ENCODE measurements at regions not wholly inside any gene's neighbourhood (a gene's known extent, or its start where the extent isn't known, plus 50 kb on each side); places are given as distances from the start of the nearest gene placed in this dataset.
A peak's percentile ranks its signal among the peaks of the same experiment; 100 is the strongest.

GRCh38 chr13:111595791-111596190 is 275.3 kb downstream of the TEX29 start:
- Histone ChIP-seq H3K9ac (ENCODE audit: insufficient read depth, low read length, poor library complexity, severe bottlenecking) (no peak overlapping the region), H3K9me3 (replicated peaks in 1 of 2; ENCODE audit: control insufficient read depth in 1 of 2, insufficient read depth in 1 of 2, low read length in 2 of 2) (peaks cover 0 to 7% of the 10 kb centered on the region in 2 donors), H3K4me2 (replicated peaks; ENCODE audit: extremely low read depth, low read length, poor library complexity, severe bottlenecking) (no peak overlapping the region), H3K36me3 (replicated peaks in 1 of 2; ENCODE audit: control insufficient read depth in 1 of 2, insufficient read depth in 2 of 2, low read length in 2 of 2) (no peaks in the 10 kb centered on the region), H3K27ac (ENCODE audit: low read depth in 1 of 2, low read length in 2 of 2) (no peak overlapping the region), H3K4me3 (replicated peaks in 1 of 3; ENCODE audit: low read depth in 2 of 3, low read length in 3 of 3) (no peak overlapping the region), H3K27me3 (ENCODE audit: control insufficient read depth in 2 of 2, insufficient read depth in 2 of 2, low read length in 2 of 2) (no peaks in the 10 kb centered on the region), H3K79me2 (ENCODE audit: insufficient read depth, low read length) (no peaks in the 10 kb centered on the region), H3K4me1 (ENCODE audit: control insufficient read depth in 1 of 2, insufficient read depth in 2 of 2, low read length in 2 of 2) (no peaks in the 10 kb centered on the region), H2AFZ (ENCODE audit: insufficient read depth, low read depth, low read length, poor library complexity, severe bottlenecking) (no peak overlapping the region), H4K20me1 (ENCODE audit: insufficient read depth, low read length) (no peaks in the 10 kb centered on the region)
- Mint-ChIP-seq H3K4me1 (no peaks in the 10 kb centered on the region), H3K36me3 (no peaks in the 10 kb centered on the region), H3K27me3 (ENCODE audit: low read depth in 3 of 3) (peaks cover 0 to 6% (median 0%) of the 10 kb centered on the region in 3 donors), H3K4me3 (no peak overlapping the region), H3K27ac (peak overlapping the region in 1 of 7 donors; percentile 4), H3K9me3 (peaks cover 3 to 14% (median 9%) of the 10 kb centered on the region in 7 donors)
- TF ChIP-seq CTCF (IDR thresholded peaks at IDR 0.05): no peak
- 93% methylated on average over 9 of the region's 11 CpGs for WGBS (ENCODE audit: insufficient coverage)
- intact Hi-C loops (cut with micrococcal nuclease): no loop called here
- DNase-seq: no peak

DNA sequence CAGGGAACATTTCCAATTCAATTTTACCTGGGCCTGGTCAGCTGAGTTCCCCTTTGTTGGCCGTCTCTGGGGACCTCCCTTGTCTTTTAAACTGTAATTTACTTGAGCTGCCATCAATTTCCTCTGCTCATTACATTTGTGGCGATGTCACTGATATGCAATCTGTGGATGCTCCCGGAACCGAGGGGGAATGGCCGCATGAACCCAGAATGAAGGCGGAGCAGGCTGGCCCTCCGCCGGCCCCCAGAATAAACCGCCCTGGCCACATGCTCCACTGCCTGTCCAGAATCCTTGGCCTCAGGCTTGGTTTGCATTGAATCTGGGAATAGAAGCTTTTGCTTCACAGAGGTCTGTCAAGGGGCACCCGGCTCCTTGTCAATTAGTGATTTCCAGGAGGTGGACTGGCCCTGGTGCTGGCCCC is 276.8 kb downstream of the TEX29 start:
- no peak overlapping the region for H3K27ac ChIP-seq (ENCODE audit: low read depth in 1 of 2, low read length in 2 of 2)
- H2AFZ ChIP-seq (ENCODE audit: insufficient read depth, low read depth, low read length, poor library complexity, severe bottlenecking): no peak overlapping the region
- Mint-ChIP-seq H3K27me3 (ENCODE audit: low read depth in 3 of 3) (peaks cover 0 to 9% (median 0%) of the 10 kb centered on the region in 3 donors), H3K9me3 (peaks cover 0 to 11% (median 9%) of the 10 kb centered on the region in 7 donors), H3K36me3 (no peaks in the 10 kb centered on the region), H3K27ac (no peak overlapping the region), H3K4me1 (no peaks in the 10 kb centered on the region), H3K4me3 (no peak overlapping the region)
- 93% methylated on average over 10 of the region's 10 CpGs for WGBS (ENCODE audit: insufficient coverage)
- no peak overlapping the region for H3K4me2 ChIP-seq (replicated peaks; ENCODE audit: extremely low read depth, low read length, poor library complexity, severe bottlenecking)
- intact Hi-C loops (cut with micrococcal nuclease): no loop called here
- H3K27me3 ChIP-seq (ENCODE audit: control insufficient read depth in 2 of 2, insufficient read depth in 2 of 2, low read length in 2 of 2): no peaks in the 10 kb centered on the region
- no peak for DNase-seq
- no peaks in the 10 kb centered on the region for H4K20me1 ChIP-seq (ENCODE audit: insufficient read depth, low read length)
- H3K9me3 ChIP-seq (replicated peaks in 1 of 2; ENCODE audit: control insufficient read depth in 1 of 2, insufficient read depth in 1 of 2, low read length in 2 of 2): peaks cover 0 to 7% of the 10 kb centered on the region in 2 donors
- no peaks in the 10 kb centered on the region for H3K4me1 ChIP-seq (ENCODE audit: control insufficient read depth in 1 of 2, insufficient read depth in 2 of 2, low read length in 2 of 2)
- no peak overlapping the region for H3K9ac ChIP-seq (ENCODE audit: insufficient read depth, low read length, poor library complexity, severe bottlenecking)
- no peaks in the 10 kb centered on the region for H3K36me3 ChIP-seq (replicated peaks in 1 of 2; ENCODE audit: control insufficient read depth in 1 of 2, insufficient read depth in 2 of 2, low read length in 2 of 2)
- no peaks in the 10 kb centered on the region for H3K79me2 ChIP-seq (ENCODE audit: insufficient read depth, low read length)
- TF ChIP-seq CTCF (IDR thresholded peaks at IDR 0.05): no peak
- no peak overlapping the region for H3K4me3 ChIP-seq (replicated peaks in 1 of 3; ENCODE audit: low read depth in 2 of 3, low read length in 3 of 3)

Data from CD14-positive monocyte (primary cell).